Cardiac muscle cell (in vitro differentiated cells and primary cell): ENCODE measurements at regions not wholly inside any gene's neighbourhood (a gene's known extent, or its start where the extent isn't known, plus 50 kb on each side); places are given as distances from the start of the nearest gene placed in this dataset.

Experiments used
- DNase-seq, 2 donors: peaks; one replicate each; pipeline versions ENCODE4 v3.0.0 to v3.0.0-alpha.2; 2010 to 2017; ENCODE audit warnings: low read depth in 1 of 2, low spot score in 1 of 2
- H3K27ac ChIP-seq: fragments of 200-600 bp; sonication (generic); 2 replicates; pipeline ENCODE4 v1.5.1; 2016
- H3K27me3 ChIP-seq: fragments of 200-600 bp; sonication (generic); 2 replicates; pipeline ENCODE4 v1.6.0; 2016; ENCODE audit warnings: control low read depth
- H3K36me3 ChIP-seq: fragments of 200-600 bp; sonication (generic); 2 replicates; pipeline ENCODE4 v1.5.1; 2016; ENCODE audit warnings: control low read depth
- H3K4me1 ChIP-seq: fragments of 200-600 bp; sonication (generic); 2 replicates; pipeline ENCODE4 v1.8.1; 2017; ENCODE audit warnings: low read depth, mild to moderate bottlenecking, mixed run types
- H3K4me3 ChIP-seq: fragments of 200-600 bp; sonication (generic); 2 replicates; pipeline ENCODE4 v1.5.1; 2016; ENCODE audit warnings: mild to moderate bottlenecking
- H3K9me3 ChIP-seq: fragments of 200-600 bp; sonication (generic); 2 replicates; pipeline ENCODE4 v1.5.1; 2017; ENCODE audit warnings: low read depth, mild to moderate bottlenecking, control low read depth
- CTCF ChIP-seq: IDR thresholded peaks from 2 replicates; pipeline ENCODE4 v1.5.1; 2012; ENCODE audit warnings: low read depth, mild to moderate bottlenecking, low read length

DNA sequence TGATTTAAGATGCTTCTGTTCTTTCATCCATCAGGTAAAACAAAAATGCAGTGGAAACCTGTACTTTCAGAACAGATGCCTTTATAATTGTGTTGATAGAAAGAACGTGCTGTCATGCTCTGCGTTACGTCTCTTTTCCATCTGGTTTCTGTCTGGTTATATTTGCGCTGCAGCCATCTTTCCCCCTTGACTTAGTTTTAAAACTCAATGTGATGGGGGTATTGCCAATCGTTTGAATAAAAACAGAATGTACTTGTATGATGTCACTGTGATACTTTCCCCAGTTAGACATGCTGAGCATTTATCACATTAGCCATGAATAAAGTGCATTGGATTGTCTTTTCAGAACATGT, 508.6 kb downstream of the ADCYAP1 start:
- no peaks in the 10 kb centered on the region for H3K36me3 ChIP-seq
- peaks cover 16% of the 10 kb centered on the region for H3K27me3 ChIP-seq
- no peaks in the 10 kb centered on the region for H3K9me3 ChIP-seq
- no peaks in the 10 kb centered on the region for H3K4me1 ChIP-seq
- TF ChIP-seq CTCF = no peak
- no peak for DNase-seq
- no peak overlapping the region for H3K27ac ChIP-seq
- no peak overlapping the region for H3K4me3 ChIP-seq

DNA sequence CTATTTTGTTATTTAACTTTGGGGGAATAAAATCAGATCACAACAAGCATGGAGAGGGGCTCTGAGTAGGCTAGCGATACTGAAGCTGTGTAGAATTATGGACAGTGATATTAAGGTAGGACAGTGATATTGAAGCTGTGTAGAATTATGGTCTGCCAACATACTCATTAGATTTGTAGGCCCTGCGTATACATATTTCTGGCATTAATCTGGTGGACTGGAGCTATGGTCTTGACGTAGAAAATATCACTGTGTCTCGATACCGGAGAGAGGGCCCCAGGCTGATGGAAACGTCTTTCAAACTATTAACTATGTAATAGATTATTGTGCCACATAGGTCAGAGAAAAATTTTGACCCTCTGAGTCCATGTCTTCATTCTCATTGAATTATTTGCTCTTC, 511.4 kb downstream of the ADCYAP1 start:
- H3K9me3 ChIP-seq = no peaks in the 10 kb centered on the region
- H3K4me3 ChIP-seq = no peak overlapping the region
- no peaks in the 10 kb centered on the region for H3K36me3 ChIP-seq
- no peak overlapping the region for H3K27ac ChIP-seq
- H3K4me1 ChIP-seq = no peaks in the 10 kb centered on the region
- peaks cover 17% of the 10 kb centered on the region for H3K27me3 ChIP-seq
- no peak for TF ChIP-seq CTCF
- DNase-seq = no peak

GRCh38 chr18:1421502-1421901, 516.8 kb downstream of the ADCYAP1 start:
- no peak for TF ChIP-seq CTCF
- Histone ChIP-seq H3K36me3 (no peaks in the 10 kb centered on the region), H3K27me3 (peaks cover 33% of the 10 kb centered on the region)

GRCh38 chr18:1422634-1423033, 518.0 kb downstream of the ADCYAP1 start:
- Histone ChIP-seq H3K27ac (no peak overlapping the region), H3K27me3 (peaks cover 36% of the 10 kb centered on the region), H3K36me3 (no peaks in the 10 kb centered on the region), H3K4me1 (no peaks in the 10 kb centered on the region), H3K9me3 (no peaks in the 10 kb centered on the region), H3K4me3 (no peak overlapping the region)
- no peak for TF ChIP-seq CTCF
- no peak for DNase-seq

More at GRCh38 chr18:1421502-1421901, 516.8 kb downstream of the ADCYAP1 start:
- Histone ChIP-seq H3K9me3 (no peaks in the 10 kb centered on the region), H3K4me1 (no peaks in the 10 kb centered on the region), H3K4me3 (no peak overlapping the region), H3K27ac (no peak overlapping the region)
- DNase-seq = no peak

GRCh38 chr18:1425679-1426078, 521.0 kb downstream of the ADCYAP1 start:
- H3K36me3 ChIP-seq = no peaks in the 10 kb centered on the region
- TF ChIP-seq CTCF = no peak
- no peak overlapping the region for H3K27ac ChIP-seq
- no peak for DNase-seq
- peaks cover 30% of the 10 kb centered on the region for H3K27me3 ChIP-seq
- H3K4me3 ChIP-seq = no peak overlapping the region
- H3K4me1 ChIP-seq = no peaks in the 10 kb centered on the region
- H3K9me3 ChIP-seq = no peaks in the 10 kb centered on the region

GRCh38 chr18:1435487-1435886, 530.8 kb downstream of the ADCYAP1 start:
- TF ChIP-seq CTCF = no peak
- H3K4me1 ChIP-seq = peaks cover 21% of the 10 kb centered on the region
- H3K36me3 ChIP-seq = no peaks in the 10 kb centered on the region
- DNase-seq = no peak
- H3K4me3 ChIP-seq = no peak overlapping the region
- H3K9me3 ChIP-seq = no peaks in the 10 kb centered on the region
- H3K27me3 ChIP-seq = no peaks in the 10 kb centered on the region
- H3K27ac ChIP-seq = no peak overlapping the region
